Kidney (tissue), 13 donors: ENCODE measurements at regions not wholly inside any gene's neighbourhood (a gene's known extent, or its start where the extent isn't known, plus 50 kb on each side); places are given as distances from the start of the nearest gene placed in this dataset.
A peak's percentile ranks its signal among the peaks of the same experiment; 100 is the strongest.

Source experiments
- DNase-seq, 5 donors: peaks; one replicate each; pipeline ENCODE4 v3.0.0-alpha.2; 2013 to 2020
- FAIRE-seq: peaks from 2 replicates; lab custom pipeline; 2012; peaks lifted over from hg19 to GRCh38; lab: Jason Lieb, UNC
- H3K27ac ChIP-seq, 2 donors: one replicate each; pipeline ENCODE4 v1.7.0; 2013; ENCODE audit warnings: low read depth in 2 of 2, low read length in 2 of 2, inconsistent platforms in 1 of 2
- H3K27me3 ChIP-seq: one replicate; pipeline ENCODE4 v1.7.1; 2013; ENCODE audit warnings: low read length, inconsistent platforms; ENCODE audit not compliant: control insufficient read depth, insufficient read depth
- H3K36me3 ChIP-seq, 3 donors: one replicate each; pipeline versions ENCODE4 v1.7.0 to v1.7.1; 2013; ENCODE audit warnings: low read length in 3 of 3, control low read depth in 1 of 3, inconsistent platforms in 1 of 3; ENCODE audit not compliant: insufficient read depth in 3 of 3, control insufficient read depth in 2 of 3
- H3K4me1 ChIP-seq, 3 donors: one replicate each; pipeline versions ENCODE4 v1.7.0 to v1.7.1; 2013; ENCODE audit warnings: low read length in 3 of 3, inconsistent platforms in 1 of 3, low read depth in 1 of 3; ENCODE audit not compliant: control insufficient read depth in 2 of 3, insufficient read depth in 2 of 3
- H3K4me3 ChIP-seq, 3 donors: one replicate each; pipeline versions ENCODE4 v1.7.0 to v1.8.1; 2013; ENCODE audit warnings: low read length in 3 of 3, control low read depth in 1 of 3, inconsistent platforms in 1 of 3
- H3K9ac ChIP-seq, 3 donors: one replicate each; pipeline versions ENCODE4 v1.7.0 to v1.7.1; 2013; ENCODE audit warnings: low read length in 3 of 3, control low read depth in 1 of 3, inconsistent platforms in 1 of 3
- H3K9me3 ChIP-seq, 3 donors: one replicate each; pipeline versions ENCODE4 v1.7.0 to v1.7.1; 2013; ENCODE audit warnings: low read length in 3 of 3, control low read depth in 1 of 3, inconsistent platforms in 1 of 3; ENCODE audit not compliant: control insufficient read depth in 2 of 3, insufficient read depth in 1 of 3
- intact Hi-C: fragments of 100-400 bp; cut with DNase I; formaldehyde crosslinking; loops from one replicate; pipeline ENCODE4 v1.11.1; 2022
- TF ChIP-seq, protein P1 (sequence below): IDR thresholded peaks from 3 replicates; pipeline ENCODE4 v1.5.1; 2012; ENCODE audit warnings: mild to moderate bottlenecking, moderate library complexity, borderline replicate concordance; ENCODE audit not compliant: insufficient read depth; ENCODE audit errors: extremely low read depth
- donor health status: control.
- donor health status: control.
- donor health status: control.
- donor health status: control.
- donor health status: control.
- donor health status: DM: yes; HTN: yes; CAD: no.
- donor health status: Normal renal cell carcinoma (clear cell type).

GRCh38 chr13:105165449-105166125 lies 1369.9 kb downstream of the EFNB2 start:
- DNase-seq (peak in 1 of 5 donors; percentile 3), FAIRE-seq (no peak)
- no peak overlapping the region for H3K9ac ChIP-seq

DNA sequence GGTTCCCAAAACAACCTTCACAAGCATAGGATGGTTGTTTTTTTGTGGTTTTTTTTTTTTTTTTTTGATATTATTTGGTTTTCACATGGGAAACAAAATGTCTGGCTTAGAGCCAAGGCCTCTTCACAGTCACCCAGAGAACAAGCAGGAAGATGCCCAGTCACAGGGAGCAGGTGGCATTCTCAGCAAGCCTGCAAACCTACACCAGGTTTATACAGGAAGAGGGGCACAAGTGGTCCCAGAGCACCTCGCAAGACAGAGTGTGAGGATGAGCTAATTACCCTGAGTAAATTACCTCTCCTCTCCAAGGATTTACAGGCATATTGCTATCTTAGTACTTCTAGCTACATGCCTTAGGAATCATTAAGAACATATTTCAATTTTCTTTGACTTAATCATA lies 1375.6 kb downstream of the EFNB2 start:
- no peak overlapping the region for H3K4me3 ChIP-seq
- H3K4me1 ChIP-seq, result no peaks in the 10 kb centered on the region
- no peak for FAIRE-seq
- H3K27me3 ChIP-seq, result no peaks in the 10 kb centered on the region
- DNase-seq, result no peak
- TF ChIP-seq, protein P1, sequence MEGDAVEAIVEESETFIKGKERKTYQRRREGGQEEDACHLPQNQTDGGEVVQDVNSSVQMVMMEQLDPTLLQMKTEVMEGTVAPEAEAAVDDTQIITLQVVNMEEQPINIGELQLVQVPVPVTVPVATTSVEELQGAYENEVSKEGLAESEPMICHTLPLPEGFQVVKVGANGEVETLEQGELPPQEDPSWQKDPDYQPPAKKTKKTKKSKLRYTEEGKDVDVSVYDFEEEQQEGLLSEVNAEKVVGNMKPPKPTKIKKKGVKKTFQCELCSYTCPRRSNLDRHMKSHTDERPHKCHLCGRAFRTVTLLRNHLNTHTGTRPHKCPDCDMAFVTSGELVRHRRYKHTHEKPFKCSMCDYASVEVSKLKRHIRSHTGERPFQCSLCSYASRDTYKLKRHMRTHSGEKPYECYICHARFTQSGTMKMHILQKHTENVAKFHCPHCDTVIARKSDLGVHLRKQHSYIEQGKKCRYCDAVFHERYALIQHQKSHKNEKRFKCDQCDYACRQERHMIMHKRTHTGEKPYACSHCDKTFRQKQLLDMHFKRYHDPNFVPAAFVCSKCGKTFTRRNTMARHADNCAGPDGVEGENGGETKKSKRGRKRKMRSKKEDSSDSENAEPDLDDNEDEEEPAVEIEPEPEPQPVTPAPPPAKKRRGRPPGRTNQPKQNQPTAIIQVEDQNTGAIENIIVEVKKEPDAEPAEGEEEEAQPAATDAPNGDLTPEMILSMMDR, result no peak
- H3K27ac ChIP-seq, result no peak overlapping the region
- intact Hi-C loops, result no loop called here
- no peak overlapping the region for H3K9ac ChIP-seq
- no peaks in the 10 kb centered on the region for H3K36me3 ChIP-seq
- no peaks in the 10 kb centered on the region for H3K9me3 ChIP-seq

More at GRCh38 chr13:105165449-105166125, 1369.9 kb downstream of the EFNB2 start:
- H3K9me3 ChIP-seq, result no peaks in the 10 kb centered on the region
- intact Hi-C loops, result no loop called here
- H3K27ac ChIP-seq, result no peak overlapping the region
- no peak overlapping the region for H3K4me3 ChIP-seq
- H3K4me1 ChIP-seq, result no peaks in the 10 kb centered on the region
- TF ChIP-seq, protein P1, result no peak
- no peaks in the 10 kb centered on the region for H3K27me3 ChIP-seq
- H3K36me3 ChIP-seq, result no peaks in the 10 kb centered on the region

- TF ChIP-seq, protein P1, result no peak
- DNase-seq (no peak), FAIRE-seq (no peak)
- intact Hi-C loops, result no loop called here
- no peaks in the 10 kb centered on the region for H3K36me3 ChIP-seq
- no peaks in the 10 kb centered on the region for H3K27me3 ChIP-seq
- no peak overlapping the region for H3K4me3 ChIP-seq
- H3K27ac ChIP-seq, result no peak overlapping the region
- H3K9ac ChIP-seq, result no peak overlapping the region
- no peaks in the 10 kb centered on the region for H3K9me3 ChIP-seq
- no peaks in the 10 kb centered on the region for H3K4me1 ChIP-seq
Observed at GRCh38 chr13:105153611-105154010, 1381.9 kb downstream of the EFNB2 start.
